ENCODE measurements at regions not wholly inside any gene's neighbourhood (a gene's known extent, or its start where the extent isn't known, plus 50 kb on each side); places are given as distances from the start of the nearest gene placed in this dataset.

DNA sequence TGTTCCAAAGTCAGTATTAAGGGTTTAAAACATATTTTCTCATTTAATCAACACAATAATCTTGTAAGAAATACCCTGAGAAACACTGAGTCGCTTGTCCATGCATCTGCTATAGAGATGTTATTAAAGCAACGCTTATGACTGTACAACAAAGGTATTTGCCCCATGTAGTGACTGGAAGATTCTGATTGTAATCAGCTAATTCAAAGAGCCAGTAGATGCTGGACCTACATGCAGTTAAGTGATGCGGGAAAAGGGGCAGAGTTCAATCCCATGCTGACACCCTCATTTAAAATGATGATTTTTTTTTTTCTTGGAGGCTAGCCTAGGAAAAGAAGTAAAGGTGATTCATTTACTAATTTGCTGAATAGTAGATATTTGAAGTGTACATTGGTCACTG lies 149.3 kb upstream of the MTAP start:
- no peak for TF ChIP-seq POLR2A (IDR thresholded peaks at IDR 0.05)
- TF ChIP-seq, protein P1, sequence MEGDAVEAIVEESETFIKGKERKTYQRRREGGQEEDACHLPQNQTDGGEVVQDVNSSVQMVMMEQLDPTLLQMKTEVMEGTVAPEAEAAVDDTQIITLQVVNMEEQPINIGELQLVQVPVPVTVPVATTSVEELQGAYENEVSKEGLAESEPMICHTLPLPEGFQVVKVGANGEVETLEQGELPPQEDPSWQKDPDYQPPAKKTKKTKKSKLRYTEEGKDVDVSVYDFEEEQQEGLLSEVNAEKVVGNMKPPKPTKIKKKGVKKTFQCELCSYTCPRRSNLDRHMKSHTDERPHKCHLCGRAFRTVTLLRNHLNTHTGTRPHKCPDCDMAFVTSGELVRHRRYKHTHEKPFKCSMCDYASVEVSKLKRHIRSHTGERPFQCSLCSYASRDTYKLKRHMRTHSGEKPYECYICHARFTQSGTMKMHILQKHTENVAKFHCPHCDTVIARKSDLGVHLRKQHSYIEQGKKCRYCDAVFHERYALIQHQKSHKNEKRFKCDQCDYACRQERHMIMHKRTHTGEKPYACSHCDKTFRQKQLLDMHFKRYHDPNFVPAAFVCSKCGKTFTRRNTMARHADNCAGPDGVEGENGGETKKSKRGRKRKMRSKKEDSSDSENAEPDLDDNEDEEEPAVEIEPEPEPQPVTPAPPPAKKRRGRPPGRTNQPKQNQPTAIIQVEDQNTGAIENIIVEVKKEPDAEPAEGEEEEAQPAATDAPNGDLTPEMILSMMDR (IDR thresholded peaks at IDR 0.05) = no peak
- Histone ChIP-seq H3K36me3 (replicated peaks in 1 of 2) (no peaks in the 10 kb centered on the region), H3K27me3 (peaks cover 3% of the 10 kb centered on the region), H3K4me3 (no peak overlapping the region), H3K9me3 (replicated peaks in 1 of 3) (no peaks in the 10 kb centered on the region), H3K4me1 (replicated peaks in 1 of 2) (no peaks in the 10 kb centered on the region), H3K27ac (no peak overlapping the region)
- DNase-seq = no peak
- WGBS, 4 donors = 52 to 80% (median 66%) methylated on average over 3 of the region's 3 CpGs
- intact Hi-C loops (cut with DNase I) = no loop called here

DNA sequence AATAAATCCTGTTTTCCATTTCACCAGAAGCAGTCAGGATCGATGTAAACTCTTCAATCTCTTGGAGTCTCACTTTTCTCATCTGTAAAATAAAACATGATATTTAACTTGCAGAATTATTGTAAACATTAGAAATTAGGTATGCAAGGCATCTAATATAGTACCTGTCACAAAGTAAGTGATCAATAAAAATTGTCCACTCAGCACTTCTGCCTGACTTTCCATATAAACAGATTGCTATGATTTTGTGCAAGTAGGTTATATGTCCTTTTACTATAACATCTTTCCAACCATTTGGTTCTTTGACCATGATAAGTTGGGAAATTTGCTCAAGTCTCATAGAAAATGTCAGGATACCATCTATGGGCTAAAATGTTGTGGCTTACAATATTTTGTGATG lies 148.8 kb upstream of the MTAP start:
- H3K27me3 ChIP-seq = peaks cover 3% of the 10 kb centered on the region
- TF ChIP-seq, protein P1 (IDR thresholded peaks at IDR 0.05) = no peak
- no peak for TF ChIP-seq POLR2A (IDR thresholded peaks at IDR 0.05)
- H3K4me1 ChIP-seq (replicated peaks in 1 of 2) = no peaks in the 10 kb centered on the region
- H3K36me3 ChIP-seq (replicated peaks in 1 of 2) = no peaks in the 10 kb centered on the region
- H3K4me3 ChIP-seq = no peak overlapping the region
- no peaks in the 10 kb centered on the region for H3K9me3 ChIP-seq (replicated peaks in 1 of 3)
- no peak for DNase-seq
- H3K27ac ChIP-seq = no peak overlapping the region
- 68 to 84% (median 78%) methylated on average over 1 of the region's 1 CpG for WGBS, 4 donors
- intact Hi-C loops (cut with DNase I) = no loop called here

DNA sequence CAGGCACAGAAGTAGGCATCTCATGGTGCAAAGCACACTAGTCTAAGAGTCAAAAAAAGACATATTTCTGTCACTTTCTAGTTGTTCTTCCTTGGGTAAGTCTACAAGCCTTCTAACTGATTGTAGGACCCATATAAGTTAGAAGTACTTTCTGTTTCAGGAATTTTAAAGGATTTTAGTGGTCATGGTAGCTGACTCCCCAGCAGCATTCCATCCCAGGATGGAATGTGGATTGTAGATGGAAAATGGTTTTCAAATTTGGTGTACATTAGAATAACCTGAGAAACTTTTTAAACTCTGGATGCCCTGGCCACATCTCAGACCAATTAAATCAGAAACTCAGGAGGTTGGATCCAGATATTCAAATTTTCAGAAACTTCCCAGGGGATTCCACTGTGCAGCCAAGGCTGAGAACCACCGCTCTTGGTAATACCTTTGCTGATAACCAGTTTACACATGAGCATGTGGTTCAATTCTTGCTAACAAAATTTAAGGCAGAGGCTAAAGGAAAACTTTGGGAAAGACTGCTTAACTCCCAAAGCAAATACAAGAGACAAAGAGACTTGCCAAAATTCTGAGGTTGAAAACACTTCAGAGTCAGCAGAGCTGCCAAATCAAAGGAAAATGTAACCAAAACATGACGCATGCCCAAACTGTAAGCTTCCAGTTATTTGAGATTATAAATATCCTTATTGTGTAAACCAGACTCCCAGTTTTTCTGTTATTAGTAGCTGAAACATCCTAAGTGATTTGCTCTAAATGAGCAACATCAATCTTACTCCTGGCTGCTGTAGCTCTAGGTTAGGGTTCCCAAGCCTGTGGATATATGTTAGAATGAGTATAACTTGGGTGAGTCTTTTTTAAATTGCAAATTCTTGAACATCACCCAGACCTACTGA lies 145.4 kb upstream of the MTAP start:
- Histone ChIP-seq H3K4me3 (no peak overlapping the region), H3K9me3 (replicated peaks in 1 of 3) (no peaks in the 10 kb centered on the region), H3K27ac (no peak overlapping the region), H3K27me3 (no peaks in the 10 kb centered on the region), H3K36me3 (replicated peaks in 1 of 2) (no peaks in the 10 kb centered on the region), H3K4me1 (replicated peaks in 1 of 2) (no peaks in the 10 kb centered on the region)
- intact Hi-C loops (cut with DNase I) = no loop called here
- no peak for DNase-seq
- WGBS, 4 donors = 65 to 69% (median 67%) methylated on average over 2 of the region's 2 CpGs
- TF ChIP-seq POLR2A (IDR thresholded peaks at IDR 0.05) = no peak
- TF ChIP-seq, protein P1 (IDR thresholded peaks at IDR 0.05) = no peak

DNA sequence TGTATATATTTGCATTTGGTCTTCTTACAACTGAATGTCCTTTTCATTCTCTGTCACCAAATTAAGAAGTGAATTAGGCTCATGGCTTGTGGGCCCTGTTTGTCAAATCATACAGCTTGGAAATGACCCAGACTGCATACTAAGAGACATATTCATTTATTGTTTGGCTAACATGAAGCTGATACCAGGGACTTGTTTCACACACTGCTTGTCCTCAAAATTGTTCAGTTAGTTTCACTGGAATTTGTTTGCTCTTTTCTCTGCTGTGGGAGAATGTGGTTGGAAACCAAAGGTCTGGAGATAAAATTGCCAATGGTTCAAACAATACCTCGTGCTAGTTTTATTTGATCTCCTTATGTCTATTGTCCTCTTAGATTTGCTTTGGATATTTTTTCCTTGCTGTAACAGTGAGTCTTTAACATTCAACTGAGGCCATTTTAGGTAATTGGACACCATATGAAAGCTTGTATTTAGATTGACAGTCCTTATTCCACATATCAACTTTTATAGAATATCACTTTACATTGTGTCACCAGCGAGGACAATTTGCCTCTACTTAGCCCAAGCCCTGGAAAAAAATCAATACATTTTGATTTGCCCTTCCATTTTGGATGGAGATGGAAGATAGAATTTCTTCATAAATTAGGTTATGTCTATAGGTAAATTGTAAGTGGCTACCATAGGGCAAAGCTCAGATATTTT lies 144.3 kb upstream of the MTAP start:
- no peaks in the 10 kb centered on the region for H3K9me3 ChIP-seq (replicated peaks in 1 of 3)
- no peaks in the 10 kb centered on the region for H3K36me3 ChIP-seq (replicated peaks in 1 of 2)
- no peak overlapping the region for H3K4me3 ChIP-seq
- H3K27me3 ChIP-seq = no peaks in the 10 kb centered on the region
- no peak for DNase-seq
- no peak overlapping the region for H3K27ac ChIP-seq
- intact Hi-C loops (cut with DNase I) = no loop called here
- TF ChIP-seq POLR2A (IDR thresholded peaks at IDR 0.05) = no peak
- TF ChIP-seq, protein P1 (IDR thresholded peaks at IDR 0.05) = no peak
- H3K4me1 ChIP-seq (replicated peaks in 1 of 2) = no peaks in the 10 kb centered on the region
- WGBS, 4 donors = 68 to 87% (median 82%) methylated on average over 2 of the region's 2 CpGs

Data from adrenal gland (tissue), 9 donors.